DND-41 (cell line): ENCODE measurements at regions not wholly inside any gene's neighbourhood (a gene's known extent, or its start where the extent isn't known, plus 50 kb on each side); places are given as distances from the start of the nearest gene placed in this dataset.

Experiments
- CTCF ChIP-seq: IDR thresholded peaks from 2 replicates; pipeline ENCODE4 v1.5.1; 2012; ENCODE audit warnings: borderline replicate concordance, low read length, moderate library complexity, mild to moderate bottlenecking; ENCODE audit not compliant: poor library complexity, severe bottlenecking; ENCODE audit errors: extremely low read depth
- EZH2 ChIP-seq: IDR thresholded peaks from 3 replicates; pipeline ENCODE4 v1.6.1; 2012; ENCODE audit warnings: borderline replicate concordance, low read depth, mild to moderate bottlenecking, moderate library complexity, low read length, inconsistent platforms; ENCODE audit not compliant: severe bottlenecking

GRCh38 chr1:81345110-81345509 is 455.6 kb upstream of the ADGRL2 start:
- TF ChIP-seq CTCF (no peak), EZH2 (no peak)
